ENCODE measurements at regions not wholly inside any gene's neighbourhood (a gene's known extent, or its start where the extent isn't known, plus 50 kb on each side); places are given as distances from the start of the nearest gene placed in this dataset.

DNA sequence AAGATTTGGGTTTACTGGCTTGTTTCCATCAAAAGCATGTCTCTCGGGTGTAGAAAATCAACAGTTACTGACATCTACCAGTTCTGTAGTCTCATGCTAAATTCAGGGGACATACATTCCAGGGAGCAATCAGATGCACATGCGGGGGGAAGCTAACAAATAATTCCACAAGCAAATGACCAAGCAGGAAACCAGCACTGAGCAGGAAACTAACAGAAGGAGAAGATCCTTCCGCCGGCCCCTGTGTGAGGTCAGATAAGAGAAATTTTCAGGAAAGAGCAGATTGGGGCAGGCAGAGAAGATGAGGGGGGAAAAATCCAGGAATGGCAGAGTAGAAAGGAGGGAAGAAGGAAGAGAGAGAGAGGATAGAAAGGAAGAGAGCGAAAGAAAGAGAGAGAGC, 127.6 kb upstream of the TMCC3 start:
- DNase-seq: no peak

DNA sequence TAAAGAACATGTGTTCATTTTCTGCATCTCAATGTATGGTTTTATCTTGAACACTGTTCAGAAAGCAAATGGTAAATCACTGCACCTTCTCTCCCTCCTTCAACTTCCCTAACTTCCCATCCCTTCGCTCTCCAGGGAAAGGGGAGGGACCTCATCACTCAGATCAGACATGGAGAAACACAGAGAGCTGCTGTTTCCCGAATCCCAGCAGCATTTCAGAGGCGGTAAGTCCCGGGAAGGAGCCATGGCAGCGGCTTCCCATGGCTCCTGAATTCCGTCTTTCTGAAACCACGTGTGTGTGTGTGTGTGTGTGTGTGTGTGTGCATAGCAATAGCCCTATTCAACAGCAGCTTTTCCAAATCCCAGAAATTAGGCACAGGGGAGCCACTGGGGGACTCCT, 125.4 kb upstream of the TMCC3 start:
- no peak for DNase-seq

DNA sequence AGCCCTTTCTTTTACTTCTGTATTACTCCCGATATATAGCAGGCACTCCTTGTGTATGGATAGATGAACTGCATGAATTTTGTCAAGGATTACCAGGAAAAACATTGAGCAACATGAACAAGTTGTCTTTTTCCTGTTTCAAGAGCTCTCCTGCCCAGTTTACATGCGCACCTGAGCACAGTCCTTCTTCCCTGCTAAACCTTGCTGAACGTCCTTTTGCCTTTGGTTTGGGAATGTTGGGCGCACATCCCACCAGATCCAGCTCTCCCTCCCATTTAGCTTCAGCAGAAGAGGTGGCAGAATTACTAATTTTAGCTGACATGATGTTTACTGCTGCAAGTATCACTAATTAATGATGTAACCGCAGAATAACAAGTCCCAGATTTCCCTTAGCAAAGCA, 121.4 kb upstream of the TMCC3 start:
- no peak for DNase-seq

DNA sequence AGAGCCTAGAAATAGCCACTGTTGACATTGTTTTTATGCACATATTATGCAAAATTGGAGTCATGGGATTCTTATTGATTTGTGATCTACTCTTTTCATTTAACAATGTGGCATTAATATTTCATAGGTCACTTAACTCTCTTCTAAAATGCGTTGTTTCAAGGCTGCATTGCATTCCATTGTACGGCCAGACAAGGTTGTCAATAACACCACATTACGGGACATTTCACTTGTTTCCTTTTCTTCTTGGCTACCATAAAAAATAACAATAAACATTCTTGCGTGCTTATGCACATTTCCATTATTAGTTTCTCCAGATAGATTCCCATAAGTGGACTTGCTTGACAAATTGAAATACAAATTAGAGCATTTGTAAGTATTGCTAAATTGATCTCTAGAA, 120.8 kb upstream of the TMCC3 start:
- no peak for DNase-seq

DNA sequence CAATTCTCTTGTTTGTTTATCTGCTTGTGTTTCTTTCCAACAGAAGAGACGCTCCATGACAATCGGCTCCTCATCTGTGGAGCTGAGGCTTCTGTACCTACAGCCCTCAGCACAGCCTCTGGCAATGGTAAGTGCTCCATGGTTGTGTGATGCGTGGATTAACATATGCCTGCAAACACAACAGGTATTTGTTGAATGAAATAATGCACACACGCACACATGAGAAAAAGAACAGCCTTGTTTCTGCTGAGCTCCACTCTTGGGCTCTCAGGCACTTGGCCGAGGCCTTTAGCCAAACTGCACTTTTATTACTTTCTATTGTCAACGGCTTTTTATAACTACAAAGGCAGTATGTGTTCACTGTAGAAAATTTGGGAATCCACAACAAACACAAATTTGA, 120.4 kb upstream of the TMCC3 start:
- no peak for DNase-seq

DNA sequence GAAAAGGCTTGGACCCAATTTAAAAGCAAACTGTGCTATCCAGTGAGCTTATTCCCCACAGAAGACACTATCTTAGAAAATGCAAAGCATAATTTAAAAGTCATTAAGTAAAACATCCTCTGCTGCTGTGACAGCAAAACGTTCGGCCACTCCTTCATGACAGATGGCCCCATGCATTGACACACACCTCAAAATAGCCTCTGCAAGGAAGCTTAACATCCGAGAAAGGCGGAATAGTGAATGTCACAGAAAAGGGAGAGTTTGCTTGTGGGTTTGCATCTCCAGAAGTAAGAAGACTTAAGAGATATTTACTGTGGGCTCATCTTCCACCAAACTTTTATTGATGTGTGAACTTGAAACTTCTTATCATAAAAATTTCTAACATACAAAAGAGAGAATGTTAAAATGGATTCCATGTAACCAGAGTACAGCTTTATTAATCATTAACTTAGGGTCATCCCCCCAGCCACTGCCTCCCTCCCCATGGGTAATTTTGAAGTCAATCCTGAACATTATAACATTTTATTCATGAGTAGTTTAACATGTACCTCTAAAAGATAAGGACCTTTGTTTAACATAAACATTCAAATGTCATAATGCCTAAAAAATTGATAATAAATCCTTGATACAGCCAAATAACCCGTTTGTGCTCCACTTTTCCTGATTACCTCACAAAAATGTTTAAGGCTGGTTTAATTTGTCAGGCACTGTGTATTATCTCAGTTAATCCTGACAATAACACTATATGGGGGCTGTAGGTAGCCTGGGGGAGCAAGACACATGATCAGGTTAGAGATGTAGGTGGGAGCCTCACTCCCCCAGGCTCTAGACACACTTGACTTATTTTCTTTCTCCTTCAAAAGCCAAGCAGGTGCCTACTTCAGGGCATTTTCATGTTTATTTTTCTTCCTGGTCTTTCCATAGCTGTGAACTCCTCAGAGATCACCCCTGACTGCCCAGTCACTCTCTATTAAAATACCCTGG, 119.7 kb upstream of the TMCC3 start:
- no peak for DNase-seq

DNA sequence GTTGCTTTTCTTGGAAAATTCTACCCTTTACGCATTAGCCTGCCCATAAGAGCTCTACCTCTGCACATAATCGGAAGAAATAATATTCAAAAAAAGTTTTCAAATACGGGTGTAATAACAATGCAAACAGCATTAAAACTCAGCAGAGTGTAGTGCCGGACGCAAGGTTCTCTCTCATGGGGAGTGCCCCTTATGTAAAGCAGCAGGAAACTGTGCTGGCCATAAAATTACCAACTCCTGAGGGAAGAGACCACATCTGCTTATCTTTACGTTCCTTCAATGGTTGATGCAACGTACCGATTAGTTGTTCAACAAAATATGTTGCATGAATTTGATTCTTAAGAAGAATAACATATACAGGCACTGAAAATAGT, 118.7 kb upstream of the TMCC3 start:
- DNase-seq: no peak

DNA sequence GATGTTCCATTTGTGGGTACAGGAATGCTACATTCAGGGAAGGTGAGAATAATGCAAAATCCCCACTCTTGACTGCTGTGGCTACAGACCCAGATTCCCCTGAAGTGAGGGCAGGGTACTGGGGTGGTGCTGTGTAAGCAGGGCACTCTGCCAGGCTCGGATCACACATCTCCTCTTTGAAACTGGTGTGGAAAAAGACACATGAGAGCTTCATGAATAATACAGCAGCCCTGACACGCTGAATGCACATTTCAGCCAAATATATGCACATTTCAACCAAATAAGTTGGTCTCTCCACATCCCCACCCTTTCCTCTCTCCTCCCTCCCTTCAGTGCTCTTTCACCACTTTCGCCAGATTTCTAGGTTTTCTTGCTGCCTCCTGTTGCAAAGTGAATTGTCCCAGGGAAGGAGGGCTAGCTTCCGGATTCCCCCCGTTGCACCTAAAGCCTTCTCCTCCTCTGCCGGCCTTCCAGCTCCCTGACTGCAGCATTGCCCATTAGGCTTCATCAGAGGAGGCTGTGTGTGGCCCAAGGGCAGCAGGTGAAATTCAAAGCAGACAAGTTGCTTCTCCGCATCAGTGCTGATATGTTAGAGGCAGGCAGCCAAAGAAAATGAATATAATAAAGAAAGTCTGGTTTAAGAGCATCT, 118.2 kb upstream of the TMCC3 start:
- DNase-seq: no peak

DNA sequence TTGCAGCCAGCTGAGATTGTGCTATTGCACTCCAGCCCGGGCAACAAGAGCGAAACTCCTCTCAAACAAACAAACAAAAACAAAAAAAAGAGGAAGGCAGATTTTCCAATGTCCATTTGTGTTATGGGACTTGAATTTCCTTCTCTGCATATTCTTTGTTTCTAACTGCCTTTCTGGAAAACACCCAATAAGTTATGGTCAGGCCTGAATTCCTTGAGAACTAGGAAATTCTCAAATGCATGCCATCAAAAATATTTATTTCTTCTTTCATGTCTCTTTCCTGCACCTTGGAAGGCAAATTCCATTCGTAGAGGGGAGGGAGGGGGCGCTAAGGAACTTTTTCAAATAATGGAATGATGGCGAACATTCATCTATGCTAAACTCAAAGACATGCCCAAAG, 117.6 kb upstream of the TMCC3 start:
- no peak for DNase-seq

DNA sequence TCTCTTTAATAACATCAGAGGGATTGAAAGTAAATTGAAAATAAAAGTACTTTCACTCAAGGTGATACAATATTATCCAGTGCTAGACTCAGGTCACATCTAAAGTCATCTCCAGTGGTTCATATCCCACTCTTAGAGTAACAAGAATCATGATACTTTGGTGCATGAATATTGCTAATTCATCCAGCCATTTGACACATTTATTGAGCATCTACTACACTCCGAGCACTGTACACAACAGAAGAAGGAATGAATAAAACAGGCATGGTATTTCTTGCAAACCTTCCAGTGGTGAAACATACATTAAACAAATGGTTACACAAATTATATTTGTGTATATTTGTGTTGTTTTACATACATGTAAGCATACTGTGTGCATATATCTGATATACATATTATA, 116.0 kb upstream of the TMCC3 start:
- no peak for DNase-seq

DNA sequence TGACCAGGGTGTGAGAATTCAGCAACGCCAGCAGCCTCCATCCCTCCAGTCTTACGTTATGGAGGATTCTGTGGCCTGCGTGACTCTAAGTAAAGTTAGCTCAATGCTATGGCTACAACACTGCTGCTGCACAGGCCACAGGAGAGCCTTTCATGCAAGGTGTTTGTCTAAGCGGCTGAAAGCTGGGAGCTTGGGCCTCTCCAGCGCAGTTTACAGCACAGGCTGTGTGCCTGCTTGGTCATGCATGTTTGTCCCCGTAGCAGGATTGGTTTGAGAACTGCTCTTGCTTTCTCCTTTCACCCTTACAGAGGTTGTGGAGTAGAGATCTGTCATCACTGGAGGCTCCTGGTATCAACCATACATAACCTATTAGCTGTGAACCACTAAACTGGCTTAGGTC, 113.1 kb upstream of the TMCC3 start:
- DNase-seq: no peak

DNA sequence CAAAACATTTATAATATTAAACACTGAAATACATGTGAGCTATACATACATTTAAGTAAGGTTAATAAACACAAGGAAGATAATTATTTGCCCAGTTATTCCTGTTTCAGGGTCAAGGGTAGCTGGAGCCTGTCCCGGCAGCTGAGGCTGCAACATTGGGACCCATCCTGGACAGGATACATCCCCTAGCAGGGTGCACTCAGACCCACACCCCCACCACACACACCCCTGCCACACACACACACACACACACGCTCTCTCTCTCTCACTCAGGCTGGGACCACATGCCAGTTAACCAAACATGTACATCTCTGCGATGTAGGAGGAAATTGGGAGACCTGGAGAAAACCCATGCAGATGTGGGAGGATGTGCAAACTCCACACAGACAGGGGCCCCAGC, 112.6 kb upstream of the TMCC3 start:
- no peak for DNase-seq

DNA sequence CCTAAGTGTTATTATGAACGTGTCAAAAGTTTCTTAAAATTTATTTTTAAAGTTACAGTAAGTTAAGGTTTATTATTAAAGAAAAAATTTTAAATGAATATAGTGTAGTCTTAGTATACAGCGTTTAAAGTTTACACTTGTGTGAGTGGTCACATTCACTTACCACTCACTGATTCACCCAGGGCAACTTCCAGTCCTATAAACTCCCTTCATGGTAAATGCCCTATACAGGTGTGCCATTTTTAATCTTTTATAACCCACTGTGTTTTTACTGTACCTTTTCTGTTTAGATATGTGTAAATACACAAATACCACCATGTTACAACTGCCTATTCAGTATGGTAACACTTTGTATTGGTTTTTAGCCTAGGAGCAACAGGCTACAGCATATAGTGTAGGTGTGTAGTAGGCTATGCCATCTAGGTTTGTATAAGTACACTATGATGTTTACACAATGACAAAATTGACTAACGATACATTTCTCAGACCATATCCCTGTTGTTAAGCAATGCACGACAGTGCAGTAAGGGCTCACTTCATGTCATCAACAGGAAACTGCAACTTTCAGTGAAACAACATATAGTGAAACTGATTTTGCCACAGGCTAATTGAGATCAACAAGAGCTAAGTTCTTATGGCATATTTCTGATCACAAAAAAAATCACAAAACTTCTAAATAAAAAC, 112.0 kb upstream of the TMCC3 start:
- no peak for DNase-seq

DNA sequence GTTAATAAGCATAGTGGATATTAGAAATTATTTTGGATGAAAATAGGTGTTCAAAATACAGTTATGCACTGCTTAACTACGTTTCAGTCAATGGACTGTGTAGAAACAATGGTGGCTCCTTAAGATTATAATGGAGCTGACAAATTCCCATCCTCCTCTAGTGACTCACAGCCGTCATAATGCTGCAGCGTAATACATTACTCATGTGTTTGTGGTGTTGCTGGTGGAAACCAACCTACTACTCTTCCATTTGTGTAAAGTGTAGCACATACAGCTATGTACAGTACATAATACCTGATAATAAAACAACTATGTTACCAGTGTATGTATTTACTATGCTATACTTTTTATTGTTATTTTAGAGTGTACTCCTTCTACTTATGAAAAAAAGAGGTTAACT, 111.2 kb upstream of the TMCC3 start:
- no peak for DNase-seq

DNA sequence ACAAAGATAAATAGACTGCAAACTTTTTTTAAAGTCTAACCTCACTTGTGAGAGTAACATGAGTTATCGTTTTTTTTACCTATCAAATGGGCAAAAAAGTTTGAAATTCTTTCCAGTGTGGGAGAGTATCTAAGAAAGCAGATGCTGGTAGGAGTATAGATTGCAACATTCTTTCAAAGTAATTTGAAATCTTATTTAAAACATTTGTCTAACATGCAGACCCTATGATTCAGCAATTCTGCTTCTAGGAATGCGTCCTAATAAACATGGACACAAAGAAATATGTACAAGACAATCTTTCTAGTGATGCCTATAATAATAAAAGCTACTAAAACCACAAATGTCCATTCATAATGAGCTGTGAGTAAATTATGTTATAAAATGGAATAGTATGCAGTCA, 110.4 kb upstream of the TMCC3 start:
- no peak for DNase-seq

DNA sequence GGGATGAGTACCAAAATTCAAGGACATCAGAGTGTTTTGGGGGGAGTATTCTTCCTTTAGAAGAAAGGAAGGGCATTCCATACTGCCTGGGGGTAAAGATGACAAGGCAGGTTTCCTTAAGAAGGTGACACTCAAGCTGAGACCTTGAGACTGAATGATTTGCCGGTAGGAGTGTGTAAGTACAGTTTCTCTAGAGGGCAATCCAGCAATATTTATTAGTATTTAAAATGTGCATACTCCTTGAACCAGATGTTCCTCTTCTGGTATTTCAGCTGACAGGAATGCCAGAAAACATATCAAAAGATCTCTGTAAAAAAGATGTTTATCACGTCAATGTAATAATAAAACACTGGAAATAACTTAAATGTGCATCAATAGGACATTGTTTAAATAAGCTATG, 106.4 kb upstream of the TMCC3 start:
- no peak for DNase-seq

DNA sequence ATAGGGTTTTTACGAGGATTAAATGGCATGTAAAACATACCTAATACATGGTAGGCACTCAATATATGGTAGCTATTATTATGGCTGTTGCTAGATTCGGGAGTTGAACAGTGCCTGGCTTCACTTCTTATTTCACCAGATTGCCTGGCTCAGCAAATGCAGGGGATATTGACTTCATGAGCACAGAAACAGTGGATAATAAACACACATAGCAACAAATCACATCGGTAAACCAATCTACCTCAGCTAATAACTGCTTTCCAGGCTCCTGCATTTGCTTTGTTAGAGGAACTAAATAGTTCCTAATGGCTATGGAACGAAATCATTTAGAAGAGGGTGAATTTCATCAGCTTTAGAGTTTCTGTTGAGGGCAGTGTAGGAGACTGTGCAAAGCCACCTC, 105.2 kb upstream of the TMCC3 start:
- no peak for DNase-seq

DNA sequence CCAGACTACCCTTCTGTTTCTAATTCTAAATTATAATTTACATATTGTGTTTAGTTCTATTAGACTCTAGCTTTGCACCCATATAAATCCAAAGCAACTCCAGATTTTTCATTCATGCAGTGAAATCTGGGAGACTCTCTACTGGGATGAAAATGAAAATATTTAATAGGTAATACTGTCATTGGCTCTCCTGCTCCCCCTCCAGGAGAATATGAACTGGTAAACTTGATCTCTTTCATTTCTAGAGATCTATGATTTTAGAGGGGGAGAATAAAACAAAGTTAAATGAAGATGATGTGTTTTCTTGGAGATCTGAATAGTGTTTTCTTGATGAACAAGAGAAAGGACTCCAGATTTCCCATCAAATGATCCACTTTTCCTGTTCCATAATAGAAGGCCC, 104.3 kb upstream of the TMCC3 start:
- no peak for DNase-seq

DNA sequence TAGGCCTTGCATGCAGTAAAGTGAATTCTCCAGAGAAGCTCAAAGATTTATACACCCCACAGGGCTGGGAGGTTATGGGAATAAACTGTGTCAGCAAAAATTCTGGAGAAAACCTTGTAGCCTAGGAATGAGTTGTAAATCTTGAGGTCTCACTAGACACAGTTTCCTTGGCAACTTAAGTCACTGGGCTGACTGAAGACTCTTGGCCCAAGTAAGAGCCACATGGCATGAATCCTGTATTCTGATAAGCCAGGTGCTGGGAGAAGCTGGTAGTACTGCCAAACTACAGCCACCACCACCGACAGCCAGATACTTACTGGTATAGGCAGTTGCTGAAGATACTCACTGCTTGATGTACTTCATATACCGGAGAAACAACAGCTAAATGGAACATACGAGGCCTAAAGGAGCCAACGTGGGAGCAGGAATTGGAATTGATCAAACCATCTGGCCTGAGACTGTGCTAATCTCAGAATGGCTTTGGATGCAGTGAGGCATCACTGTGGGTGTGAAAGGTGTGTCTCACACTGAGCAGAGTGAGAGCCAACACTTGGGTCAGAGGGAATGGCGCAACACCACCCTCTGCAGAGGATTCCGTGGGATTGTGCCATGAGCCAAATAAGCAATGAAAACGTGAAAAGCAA, 102.8 kb upstream of the TMCC3 start:
- no peak for DNase-seq

DNA sequence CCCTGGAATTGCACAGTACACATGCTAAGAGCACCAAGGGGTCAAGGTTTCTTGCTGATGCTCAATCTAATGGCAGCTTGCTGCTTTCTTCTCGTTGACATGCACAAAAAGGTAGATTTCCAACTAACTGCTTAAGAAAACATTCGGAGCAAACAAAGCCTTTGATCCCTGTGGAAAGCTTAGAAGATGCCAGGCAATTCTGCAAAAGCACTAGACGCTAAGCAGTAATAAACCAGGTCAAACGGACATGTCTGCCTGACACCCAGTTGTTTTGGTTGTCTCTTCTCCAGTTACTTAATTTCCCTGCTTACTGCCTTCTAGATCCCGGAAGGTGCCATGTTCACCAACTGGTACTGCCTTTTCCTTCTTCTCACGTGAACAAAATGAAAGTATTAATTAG, 100.5 kb upstream of the TMCC3 start:
- no peak for DNase-seq

DNA sequence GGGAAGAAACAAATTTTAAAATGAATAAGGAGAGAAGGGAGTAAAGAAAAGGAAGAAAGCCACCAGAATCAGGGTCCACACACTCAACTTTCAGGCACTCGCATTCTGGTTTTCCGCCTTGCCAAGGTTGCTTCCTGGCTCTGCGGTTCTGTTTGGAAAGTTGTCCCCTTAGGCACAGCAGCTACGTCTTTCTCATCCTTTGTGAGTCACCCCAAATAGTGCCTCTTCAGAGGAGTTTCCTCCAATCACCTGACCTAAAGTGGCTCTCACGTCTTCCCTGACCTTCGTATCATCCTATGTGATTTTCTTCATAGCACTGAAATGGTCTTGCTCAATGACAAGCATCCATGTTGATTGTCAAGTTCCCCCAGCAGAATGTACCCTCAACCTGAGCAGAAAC, 99.5 kb upstream of the TMCC3 start:
- no peak for DNase-seq

DNA sequence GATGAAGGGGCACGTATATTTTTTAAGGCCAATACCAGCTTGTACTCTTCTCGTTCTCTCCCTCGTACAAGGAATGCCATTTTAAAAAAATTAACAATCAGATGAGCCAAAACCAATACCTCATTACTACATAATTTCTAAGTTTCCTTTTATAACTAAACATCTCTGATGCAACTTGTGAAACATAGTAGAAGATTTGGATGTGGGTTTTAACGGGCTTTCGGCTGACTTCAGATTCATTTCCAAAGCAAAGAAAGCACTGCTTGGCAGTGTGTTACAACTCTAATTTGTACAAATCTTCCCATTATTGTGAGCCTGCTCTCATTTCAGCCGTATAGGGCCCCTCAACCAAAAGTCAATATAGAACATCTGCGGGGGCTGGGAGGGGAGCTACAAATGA, 99.1 kb upstream of the TMCC3 start:
- DNase-seq: no peak

DNA sequence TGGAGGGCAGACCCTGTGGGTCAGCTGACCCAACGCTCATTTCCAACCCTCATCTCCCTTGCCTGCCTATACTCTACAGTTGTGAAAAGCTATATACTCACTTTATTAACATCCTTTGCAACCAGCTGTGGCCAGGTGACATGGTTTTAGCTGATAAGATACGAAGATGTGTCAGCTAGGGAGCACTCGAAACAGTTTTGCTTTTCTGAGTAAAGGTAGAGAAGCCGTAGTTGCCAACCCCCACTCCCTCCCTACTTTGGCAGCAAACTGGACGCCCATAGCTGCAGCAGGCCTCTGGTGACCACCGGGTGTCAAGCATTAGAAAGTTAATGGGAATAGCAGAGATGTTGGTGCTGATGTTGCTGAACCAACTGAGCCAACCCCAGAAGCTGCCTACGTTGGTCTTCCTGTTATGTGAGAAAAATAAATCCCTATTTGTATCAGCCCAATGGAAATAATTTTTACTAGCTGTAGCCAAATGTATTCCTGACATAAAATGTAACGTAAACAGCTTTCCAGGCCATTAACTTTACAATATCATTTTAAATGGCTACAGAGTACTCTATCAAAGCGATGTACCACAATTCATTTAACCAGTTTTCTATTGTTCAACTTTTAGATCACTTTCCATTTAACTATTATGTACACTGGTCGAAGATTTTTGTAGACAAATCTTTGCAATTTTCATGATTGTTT, 98.5 kb upstream of the TMCC3 start:
- DNase-seq: no peak
